Osteoblast (primary cell): ENCODE measurements at regions not wholly inside any gene's neighbourhood (a gene's known extent, or its start where the extent isn't known, plus 50 kb on each side); places are given as distances from the start of the nearest gene placed in this dataset.

Experiments used
- DNase-seq: peaks from one replicate; pipeline ENCODE4 v3.0.0; 2011; ENCODE audit warnings: low spot score, mixed read lengths; ENCODE audit not compliant: insufficient read length; ENCODE audit errors: missing footprints
- H2AFZ ChIP-seq: 2 replicates; pipeline ENCODE4 v1.6.0; 2011; ENCODE audit warnings: mild to moderate bottlenecking, low read length
- H3K27ac ChIP-seq: 2 replicates; pipeline ENCODE4 v1.5.1; 2011; ENCODE audit warnings: mild to moderate bottlenecking, low read depth, low read length, moderate library complexity
- H3K27me3 ChIP-seq: 2 replicates; pipeline ENCODE4 v1.6.0; 2012; ENCODE audit warnings: mild to moderate bottlenecking, control low read depth, inconsistent platforms, low read length, moderate library complexity; ENCODE audit not compliant: insufficient read depth
- H3K36me3 ChIP-seq: 2 replicates; pipeline ENCODE4 v1.5.1; 2011; ENCODE audit warnings: mild to moderate bottlenecking, low read length, control low read depth, moderate library complexity; ENCODE audit not compliant: insufficient read depth
- H3K4me1 ChIP-seq: 2 replicates; pipeline ENCODE4 v1.5.1; 2011; ENCODE audit warnings: mild to moderate bottlenecking, low read length, control low read depth, moderate library complexity; ENCODE audit not compliant: insufficient read depth
- H3K4me2 ChIP-seq: 2 replicates; pipeline ENCODE4 v1.6.0; 2011; ENCODE audit warnings: mild to moderate bottlenecking, low read length; ENCODE audit not compliant: insufficient read depth
- H3K4me3 ChIP-seq: fragments of 200-600 bp; sonication (generic); 3 replicates; pipeline ENCODE4 v1.5.1; 2012; ENCODE audit warnings: mild to moderate bottlenecking, low read length, inconsistent platforms; ENCODE audit not compliant: insufficient read depth
- H3K79me2 ChIP-seq: 2 replicates; pipeline ENCODE4 v1.6.0; 2012; ENCODE audit warnings: mild to moderate bottlenecking, low read length, control low read depth, inconsistent platforms; ENCODE audit not compliant: insufficient read depth
- H3K9me3 ChIP-seq: 2 replicates; pipeline ENCODE4 v1.5.1; 2011; ENCODE audit warnings: low read depth, low read length, control low read depth
- H4K20me1 ChIP-seq: 2 replicates; pipeline ENCODE4 v1.6.0; 2012; ENCODE audit warnings: mild to moderate bottlenecking, low read length, control low read depth; ENCODE audit not compliant: insufficient read depth
- TF ChIP-seq, protein P1 (sequence below): IDR thresholded peaks from 2 replicates; pipeline ENCODE4 v1.5.1; 2011; ENCODE audit warnings: mild to moderate bottlenecking, low read depth, low read length, moderate library complexity; ENCODE audit errors: extremely low read depth

DNA sequence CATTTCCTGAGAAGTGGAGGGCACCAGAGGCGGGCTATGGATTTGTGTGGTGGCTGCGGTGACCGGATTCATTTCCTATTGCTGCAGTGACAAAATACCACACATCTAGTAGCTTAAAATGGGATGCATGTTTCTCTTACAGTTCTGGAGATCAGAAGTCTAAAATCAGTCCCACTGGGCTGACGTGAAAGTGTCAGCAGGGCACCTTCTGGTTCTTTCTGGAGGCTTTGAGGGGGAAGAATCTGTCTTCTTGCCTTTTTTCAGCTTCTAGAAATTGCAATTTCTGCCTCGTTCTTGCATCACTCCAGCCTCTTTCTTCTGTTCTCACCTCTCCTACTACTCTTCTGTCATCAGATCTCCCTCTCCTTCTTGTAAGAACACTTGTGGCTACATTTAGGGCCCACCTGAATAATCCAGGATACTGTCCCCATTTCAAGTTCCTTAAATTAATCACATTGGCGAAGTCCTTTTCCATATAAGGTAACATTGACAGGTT is 111.2 kb downstream of the MARCHF4 start:
- no peak overlapping the region for H3K4me2 ChIP-seq
- TF ChIP-seq, protein P1, sequence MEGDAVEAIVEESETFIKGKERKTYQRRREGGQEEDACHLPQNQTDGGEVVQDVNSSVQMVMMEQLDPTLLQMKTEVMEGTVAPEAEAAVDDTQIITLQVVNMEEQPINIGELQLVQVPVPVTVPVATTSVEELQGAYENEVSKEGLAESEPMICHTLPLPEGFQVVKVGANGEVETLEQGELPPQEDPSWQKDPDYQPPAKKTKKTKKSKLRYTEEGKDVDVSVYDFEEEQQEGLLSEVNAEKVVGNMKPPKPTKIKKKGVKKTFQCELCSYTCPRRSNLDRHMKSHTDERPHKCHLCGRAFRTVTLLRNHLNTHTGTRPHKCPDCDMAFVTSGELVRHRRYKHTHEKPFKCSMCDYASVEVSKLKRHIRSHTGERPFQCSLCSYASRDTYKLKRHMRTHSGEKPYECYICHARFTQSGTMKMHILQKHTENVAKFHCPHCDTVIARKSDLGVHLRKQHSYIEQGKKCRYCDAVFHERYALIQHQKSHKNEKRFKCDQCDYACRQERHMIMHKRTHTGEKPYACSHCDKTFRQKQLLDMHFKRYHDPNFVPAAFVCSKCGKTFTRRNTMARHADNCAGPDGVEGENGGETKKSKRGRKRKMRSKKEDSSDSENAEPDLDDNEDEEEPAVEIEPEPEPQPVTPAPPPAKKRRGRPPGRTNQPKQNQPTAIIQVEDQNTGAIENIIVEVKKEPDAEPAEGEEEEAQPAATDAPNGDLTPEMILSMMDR, result no peak
- no peak for DNase-seq
- no peaks in the 10 kb centered on the region for H3K27me3 ChIP-seq
- no peaks in the 10 kb centered on the region for H4K20me1 ChIP-seq
- H3K4me1 ChIP-seq, result no peaks in the 10 kb centered on the region
- no peak overlapping the region for H3K27ac ChIP-seq
- H3K36me3 ChIP-seq, result no peaks in the 10 kb centered on the region
- no peaks in the 10 kb centered on the region for H3K79me2 ChIP-seq
- no peaks in the 10 kb centered on the region for H3K9me3 ChIP-seq
- H2AFZ ChIP-seq, result no peak overlapping the region
- H3K4me3 ChIP-seq, result no peak overlapping the region

DNA sequence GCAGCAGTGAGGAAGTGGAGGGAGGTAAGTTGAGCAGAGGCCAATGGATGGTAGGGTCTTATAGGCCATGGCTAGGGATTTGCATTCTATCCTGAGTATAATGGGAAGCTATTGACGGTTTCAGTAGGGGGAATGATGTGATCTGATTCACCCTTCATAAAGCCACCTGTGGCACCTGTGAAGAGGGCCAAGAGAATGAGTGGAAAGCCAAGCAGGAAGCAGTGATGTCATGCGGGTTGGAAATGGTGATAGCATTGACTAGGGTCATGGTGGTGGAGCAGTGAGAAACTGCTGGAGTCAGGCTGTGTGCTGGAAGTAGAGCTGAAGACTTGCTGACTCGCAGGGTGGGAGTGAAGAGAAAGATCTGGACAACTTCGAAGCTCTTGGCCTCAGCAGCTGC is 111.7 kb downstream of the MARCHF4 start:
- no peak overlapping the region for H3K4me3 ChIP-seq
- H3K27ac ChIP-seq, result no peak overlapping the region
- H3K4me2 ChIP-seq, result no peak overlapping the region
- no peak overlapping the region for H2AFZ ChIP-seq
- no peaks in the 10 kb centered on the region for H3K79me2 ChIP-seq
- H3K9me3 ChIP-seq, result no peaks in the 10 kb centered on the region
- H3K36me3 ChIP-seq, result no peaks in the 10 kb centered on the region
- no peaks in the 10 kb centered on the region for H4K20me1 ChIP-seq
- no peak for DNase-seq
- no peaks in the 10 kb centered on the region for H3K4me1 ChIP-seq
- no peaks in the 10 kb centered on the region for H3K27me3 ChIP-seq
- TF ChIP-seq, protein P1, result no peak

DNA sequence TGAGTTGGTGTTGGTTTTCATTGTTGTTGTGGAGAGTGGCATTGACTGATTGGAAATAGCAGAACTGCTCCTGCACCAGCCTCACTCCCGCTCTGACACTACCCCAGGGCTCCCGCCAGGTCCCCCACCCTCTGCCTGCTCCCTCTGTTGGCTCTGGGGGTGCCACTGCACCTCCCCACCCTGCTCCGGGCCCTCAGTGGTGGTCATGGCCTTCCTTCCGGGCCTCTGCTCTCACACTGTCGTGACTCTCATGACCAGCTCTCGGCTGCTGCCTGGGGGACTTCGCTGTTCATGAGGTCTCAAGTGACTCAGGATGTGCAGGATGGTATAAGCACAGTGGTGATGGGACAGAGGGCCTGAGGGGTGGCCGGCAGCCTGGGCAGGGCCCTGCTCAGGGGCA is 113.2 kb downstream of the MARCHF4 start:
- no peaks in the 10 kb centered on the region for H3K4me1 ChIP-seq
- H3K4me3 ChIP-seq, result no peak overlapping the region
- no peaks in the 10 kb centered on the region for H3K9me3 ChIP-seq
- H3K27ac ChIP-seq, result no peak overlapping the region
- no peaks in the 10 kb centered on the region for H4K20me1 ChIP-seq
- no peaks in the 10 kb centered on the region for H3K27me3 ChIP-seq
- H3K79me2 ChIP-seq, result no peaks in the 10 kb centered on the region
- no peak overlapping the region for H3K4me2 ChIP-seq
- H3K36me3 ChIP-seq, result no peaks in the 10 kb centered on the region
- TF ChIP-seq, protein P1, result no peak
- no peak for DNase-seq
- no peak overlapping the region for H2AFZ ChIP-seq

DNA sequence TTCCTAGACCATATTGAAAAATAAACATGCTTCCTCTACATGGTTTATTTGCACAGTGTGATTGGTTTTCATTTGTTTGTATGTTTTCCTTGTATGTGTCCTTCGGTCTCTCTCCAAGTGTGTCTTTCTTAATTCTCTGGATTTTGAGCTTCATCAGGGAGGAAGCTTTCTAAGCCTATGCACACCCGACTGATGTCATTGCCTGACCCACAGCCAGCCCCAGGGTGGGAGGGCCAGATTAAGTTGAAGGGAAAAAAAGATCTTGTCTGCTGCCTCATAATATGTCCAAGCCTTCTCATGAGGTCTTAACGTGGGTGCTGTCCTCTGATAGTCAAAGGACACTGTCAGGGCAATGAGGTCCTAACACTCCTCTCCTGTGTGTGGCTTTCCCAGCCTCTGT is 115.2 kb downstream of the MARCHF4 start:
- no peaks in the 10 kb centered on the region for H3K27me3 ChIP-seq
- no peaks in the 10 kb centered on the region for H4K20me1 ChIP-seq
- no peaks in the 10 kb centered on the region for H3K36me3 ChIP-seq
- H3K4me3 ChIP-seq, result no peak overlapping the region
- H3K4me2 ChIP-seq, result no peak overlapping the region
- H2AFZ ChIP-seq, result no peak overlapping the region
- no peak overlapping the region for H3K27ac ChIP-seq
- no peaks in the 10 kb centered on the region for H3K79me2 ChIP-seq
- no peaks in the 10 kb centered on the region for H3K4me1 ChIP-seq
- H3K9me3 ChIP-seq, result no peaks in the 10 kb centered on the region
- peak; percentile 62 for DNase-seq
- TF ChIP-seq, protein P1, result no peak
